Esophagus squamous epithelium (tissue), 4 donors: ENCODE measurements at regions not wholly inside any gene's neighbourhood (a gene's known extent, or its start where the extent isn't known, plus 50 kb on each side); places are given as distances from the start of the nearest gene placed in this dataset.

Source experiments
- CTCF ChIP-seq, 6 experiments: fragments of 450-650 bp in 4 of 6; fragments of 200-600 bp in 2 of 6; sonication (generic) in 2 of 6; IDR thresholded peaks; one replicate each; pipeline ENCODE4 v1.5.1; 2016 to 2019; ENCODE audit warnings: antibody characterized with exemption in 6 of 6, mild to moderate bottlenecking in 4 of 6, moderate library complexity in 4 of 6
- POLR2A ChIP-seq, 4 donors: fragments of 450-650 bp; IDR thresholded peaks; one replicate each; pipeline ENCODE4 v1.6.1; 2017; ENCODE audit warnings: antibody characterized with exemption in 4 of 4, mild to moderate bottlenecking in 4 of 4, moderate library complexity in 3 of 4

GRCh38 chr7:54904986-54905385 is 113.8 kb upstream of the EGFR start:
- no peak for TF ChIP-seq POLR2A (IDR thresholded peaks at IDR 0.05)
- no peak for TF ChIP-seq CTCF (IDR thresholded peaks at IDR 0.05)
